Right hindlimb (tissue), 1 donor: ENCODE measurements at regions not wholly inside any gene's neighbourhood (a gene's known extent, or its start where the extent isn't known, plus 50 kb on each side); places are given as distances from the start of the nearest gene placed in this dataset.

Source experiments
- DNase-seq: peaks from one replicate; pipeline ENCODE4 v3.0.0-alpha.2; 2018

GRCh38 chr16:65524997-65525396 is 403.1 kb upstream of the CDH11 start:
- peak; percentile 80 for DNase-seq

GRCh38 chr16:65524231-65524630 is 402.4 kb upstream of the CDH11 start:
- DNase-seq, result no peak

- no peak for DNase-seq
These were observed 401.6 kb upstream of the CDH11 start for GRCh38 chr16:65523283-65523944.

- DNase-seq, result no peak
These were observed 400.5 kb upstream of the CDH11 start for GRCh38 chr16:65522412-65522811.

- DNase-seq, result peak; percentile 29
These were observed 399.9 kb upstream of the CDH11 start for GRCh38 chr16:65521633-65522328.

- DNase-seq, result no peak
These were observed 397.5 kb upstream of the CDH11 start for GRCh38 chr16:65519402-65519801.

GRCh38 chr16:65515193-65515592 is 393.3 kb upstream of the CDH11 start:
- DNase-seq, result no peak

- DNase-seq, result no peak
These were observed 389.0 kb upstream of the CDH11 start for GRCh38 chr16:65510850-65511249.

- no peak for DNase-seq
These were observed 388.4 kb upstream of the CDH11 start for GRCh38 chr16:65510241-65510640.

- no peak for DNase-seq
These were observed 387.3 kb upstream of the CDH11 start for GRCh38 chr16:65509172-65509571.

GRCh38 chr16:65500919-65501318 is 379.1 kb upstream of the CDH11 start:
- no peak for DNase-seq

GRCh38 chr16:65500007-65500406 is 378.1 kb upstream of the CDH11 start:
- no peak for DNase-seq

- DNase-seq, result no peak
These were observed 377.7 kb upstream of the CDH11 start for GRCh38 chr16:65499566-65499965.

GRCh38 chr16:65497571-65497970 is 375.7 kb upstream of the CDH11 start:
- DNase-seq, result no peak

- no peak for DNase-seq
These were observed 373.2 kb upstream of the CDH11 start for GRCh38 chr16:65495106-65495505.

- DNase-seq, result no peak
These were observed 372.7 kb upstream of the CDH11 start for GRCh38 chr16:65494609-65495008.

GRCh38 chr16:65494080-65494479 is 372.2 kb upstream of the CDH11 start:
- no peak for DNase-seq

GRCh38 chr16:65490286-65490685 is 368.4 kb upstream of the CDH11 start:
- no peak for DNase-seq

GRCh38 chr16:65489531-65490023 is 367.7 kb upstream of the CDH11 start:
- no peak for DNase-seq

- DNase-seq, result no peak
These were observed 365.4 kb upstream of the CDH11 start for GRCh38 chr16:65487231-65487630.

GRCh38 chr16:65481956-65482355 is 360.1 kb upstream of the CDH11 start:
- DNase-seq, result no peak

GRCh38 chr16:65480281-65481091 is 358.6 kb upstream of the CDH11 start:
- no peak for DNase-seq

GRCh38 chr16:65476448-65476955 is 354.6 kb upstream of the CDH11 start:
- no peak for DNase-seq
